HG02623 (cell line): ENCODE measurements at regions not wholly inside any gene's neighbourhood (a gene's known extent, or its start where the extent isn't known, plus 50 kb on each side); places are given as distances from the start of the nearest gene placed in this dataset.

Experiments
- ATAC-seq: cut with Tn5 transposase; IDR thresholded peaks from one replicate; pipeline ENCODE4 v1.9.1; 2021; ENCODE audit warnings: moderate library complexity; ENCODE audit not compliant: unreplicated experiment

- ATAC-seq, result no peak
Measured at GRCh38 chr5:52710310-52710971, 77.3 kb upstream of the ITGA1 start.

- ATAC-seq, result no peak
Measured at GRCh38 chr5:52710972-52711596, 76.6 kb upstream of the ITGA1 start.

- ATAC-seq, result no peak
Measured at GRCh38 chr5:52712354-52712753, 75.4 kb upstream of the ITGA1 start.

- ATAC-seq, result peak; percentile 66
Measured at GRCh38 chr5:52725065-52725746, 62.5 kb upstream of the ITGA1 start.

GRCh38 chr5:52725808-52726207, 61.9 kb upstream of the ITGA1 start:
- peak; percentile 17 for ATAC-seq

- ATAC-seq, result no peak
Measured at GRCh38 chr5:52727020-52727419, 60.7 kb upstream of the ITGA1 start.

- no peak for ATAC-seq
Measured at GRCh38 chr5:52727576-52727975, 60.1 kb upstream of the ITGA1 start.

- no peak for ATAC-seq
Measured at GRCh38 chr5:52728224-52728623, 59.5 kb upstream of the ITGA1 start.

GRCh38 chr5:52728686-52729085, 59.0 kb upstream of the ITGA1 start:
- ATAC-seq, result no peak

GRCh38 chr5:52731274-52732027, 56.3 kb upstream of the ITGA1 start:
- no peak for ATAC-seq

- no peak for ATAC-seq
Measured at GRCh38 chr5:52734557-52734956, 53.2 kb upstream of the ITGA1 start.

GRCh38 chr5:52735139-52735538, 52.6 kb upstream of the ITGA1 start:
- no peak for ATAC-seq
